ENCODE measurements at regions not wholly inside any gene's neighbourhood (a gene's known extent, or its start where the extent isn't known, plus 50 kb on each side); places are given as distances from the start of the nearest gene placed in this dataset.

DNA sequence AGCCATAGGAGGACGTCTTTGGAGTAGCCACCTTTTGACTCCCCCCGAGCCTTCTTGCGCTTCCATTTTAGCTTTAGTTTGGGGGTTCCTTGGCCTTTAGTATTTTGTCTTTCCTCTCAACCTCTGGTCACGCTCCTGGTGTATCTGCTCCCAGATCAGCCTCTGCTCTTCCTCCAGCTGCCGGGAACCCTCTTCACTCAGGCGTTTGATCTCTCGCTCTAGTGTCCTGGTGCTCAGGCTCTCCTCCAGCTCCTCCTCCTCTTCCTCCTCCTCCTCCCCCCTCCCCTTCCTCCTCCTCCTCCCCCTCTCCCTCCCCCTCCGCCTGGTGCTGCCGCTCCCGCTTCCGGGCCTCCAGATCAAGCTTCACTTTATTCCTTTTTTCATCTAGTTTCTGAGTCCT lies 1082.3 kb upstream of the TMEFF2 start (continued):
- no peak for TF ChIP-seq REST (IDR thresholded peaks at IDR 0.05)
- TF ChIP-seq FOSL2 (IDR thresholded peaks at IDR 0.05), result no peak
- TF ChIP-seq FOSL2 (CRISPR knock-in tag; IDR thresholded peaks at IDR 0.05), result no peak
- TF ChIP-seq RCOR1 (IDR thresholded peaks at IDR 0.05; ENCODE audit: low read depth, low read length), result no peak
- TF ChIP-seq CHD2 (IDR thresholded peaks at IDR 0.05; ENCODE audit: low read length, partially characterized antibody), result no peak

- WGBS (ENCODE audit: missing lambda C conversion rate), result 89% methylated on average over 16 of the region's 16 CpGs
- no peak for ATAC-seq
- ChIA-PET POLR2A (no interaction called here), CTCF (no interaction called here)
- H3K4me3 ChIP-seq, result no peak overlapping the region
- FAIRE-seq, result no peak
- no peaks in the 10 kb centered on the region for H3K4me1 ChIP-seq
- TF ChIP-seq REST (IDR thresholded peaks at IDR 0.05), result no peak
- TF ChIP-seq MAX (IDR thresholded peaks at IDR 0.05), result no peak
- TF ChIP-seq RNF2 (IDR thresholded peaks at IDR 0.05; ENCODE audit: borderline replicate concordance, low read depth), result no peak
- TF ChIP-seq HMGXB4 (CRISPR knock-in tag; IDR thresholded peaks at IDR 0.05; ENCODE audit: borderline replicate concordance), result no peak
- no peak for TF ChIP-seq BHLHE40 (IDR thresholded peaks at IDR 0.05; ENCODE audit: low read depth, low read length)
- TF ChIP-seq MYC (IDR thresholded peaks at IDR 0.05; ENCODE audit: borderline replicate concordance, low read length), result no peak
- TF ChIP-seq CTCF (IDR thresholded peaks at IDR 0.05), result no peak
- TF ChIP-seq PBX3 (IDR thresholded peaks at IDR 0.05), result no peak
- no peak for TF ChIP-seq TP53 (CRISPR knock-in tag; IDR thresholded peaks at IDR 0.05)
- TF ChIP-seq, protein P1, sequence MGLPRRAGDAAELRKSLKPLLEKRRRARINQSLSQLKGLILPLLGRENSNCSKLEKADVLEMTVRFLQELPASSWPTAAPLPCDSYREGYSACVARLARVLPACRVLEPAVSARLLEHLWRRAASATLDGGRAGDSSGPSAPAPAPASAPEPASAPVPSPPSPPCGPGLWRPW (IDR thresholded peaks at IDR 0.05), result no peak
- TF ChIP-seq FOSL2 (IDR thresholded peaks at IDR 0.05), result no peak
- TF ChIP-seq FOSL2 (CRISPR knock-in tag; IDR thresholded peaks at IDR 0.05), result no peak
- no peak for DNase-seq (ENCODE audit: low read depth in 1 of 2, low spot score in 1 of 2)
- no peak overlapping the region for H3K27ac ChIP-seq
- H3K9me3 ChIP-seq, result no peaks in the 10 kb centered on the region
- no peak overlapping the region for H3K4me2 ChIP-seq
Observed at GRCh38 chr2:193276560-193276959, 1081.8 kb upstream of the TMEFF2 start.
